ENCODE measurements at regions not wholly inside any gene's neighbourhood (a gene's known extent, or its start where the extent isn't known, plus 50 kb on each side); places are given as distances from the start of the nearest gene placed in this dataset.

- H3K27ac ChIP-seq = no peak overlapping the region
- H3F3A ChIP-seq (ENCODE audit: insufficient read depth) = no peaks in the 10 kb centered on the region
- no peak overlapping the region for H2AFZ ChIP-seq
- H3K9me3 ChIP-seq (ENCODE audit: low read depth) = no peaks in the 10 kb centered on the region
- in situ Hi-C loops (cut with MboI) = no loop called here
- H3K4me3 ChIP-seq = no peak overlapping the region
- H3K4me2 ChIP-seq (ENCODE audit: unreplicated experiment) = no peak overlapping the region
- TF ChIP-seq EZH2 (IDR thresholded peaks at IDR 0.05; ENCODE audit: insufficient read depth, poor library complexity, severe bottlenecking) (no peak), EZH2phosphoT487 (IDR thresholded peaks at IDR 0.05; ENCODE audit: insufficient read depth, low read depth) (no peak)
- H3K27me3 ChIP-seq (replicated peaks; ENCODE audit: insufficient read depth) = no peaks in the 10 kb centered on the region
- H4K20me1 ChIP-seq (ENCODE audit: insufficient read depth) = no peaks in the 10 kb centered on the region
- WGBS, 2 experiments (ENCODE audit: low coverage in 1 of 2, low lambda C conversion rate in 2 of 2, missing lambda C conversion rate in 2 of 2) = 0 to 7% methylated on average over 1 of the region's 1 CpG
- no peaks in the 10 kb centered on the region for H3K4me1 ChIP-seq (ENCODE audit: insufficient read depth)
- no peak overlapping the region for H3K9ac ChIP-seq
- no peaks in the 10 kb centered on the region for H3K9me2 ChIP-seq (ENCODE audit: insufficient read depth)
- no peaks in the 10 kb centered on the region for H3K79me2 ChIP-seq (ENCODE audit: insufficient read depth)
- no peak for DNase-seq
- no peaks in the 10 kb centered on the region for H3K36me3 ChIP-seq (ENCODE audit: low read depth)
Observed at GRCh38 chrY:12244146-12244545, 456.9 kb upstream of the USP9Y start.

GRCh38 chrY:12253756-12254155 is 447.3 kb upstream of the USP9Y start:
- Histone ChIP-seq H3K27me3 (replicated peaks; ENCODE audit: insufficient read depth) (no peaks in the 10 kb centered on the region), H3K9ac (no peak overlapping the region), H3K9me2 (ENCODE audit: insufficient read depth) (no peaks in the 10 kb centered on the region), H3K4me1 (ENCODE audit: insufficient read depth) (no peaks in the 10 kb centered on the region), H3F3A (ENCODE audit: insufficient read depth) (no peaks in the 10 kb centered on the region), H3K36me3 (ENCODE audit: low read depth) (no peaks in the 10 kb centered on the region), H3K4me2 (ENCODE audit: unreplicated experiment) (no peak overlapping the region), H4K20me1 (ENCODE audit: insufficient read depth) (no peaks in the 10 kb centered on the region), H2AFZ (no peak overlapping the region), H3K79me2 (ENCODE audit: insufficient read depth) (no peaks in the 10 kb centered on the region), H3K27ac (no peak overlapping the region), H3K9me3 (ENCODE audit: low read depth) (no peaks in the 10 kb centered on the region), H3K4me3 (no peak overlapping the region)
- TF ChIP-seq EZH2 (IDR thresholded peaks at IDR 0.05; ENCODE audit: insufficient read depth, poor library complexity, severe bottlenecking) (no peak), EZH2phosphoT487 (IDR thresholded peaks at IDR 0.05; ENCODE audit: insufficient read depth, low read depth) (no peak)
- in situ Hi-C loops (cut with MboI) = no loop called here
- WGBS, 2 experiments (ENCODE audit: low coverage in 1 of 2, low lambda C conversion rate in 2 of 2, missing lambda C conversion rate in 2 of 2) = 41 to 58% methylated on average over 11 of the region's 11 CpGs
- no peak for DNase-seq

GRCh38 chrY:12271162-12271561 is 429.9 kb upstream of the USP9Y start:
- H3K27ac ChIP-seq = no peak overlapping the region
- in situ Hi-C loops (cut with MboI) = no loop called here

GRCh38 chrY:12285608-12286007 is 415.4 kb upstream of the USP9Y start:
- Histone ChIP-seq H2AFZ (no peak overlapping the region), H3K4me2 (ENCODE audit: unreplicated experiment) (no peak overlapping the region), H3K27ac (no peak overlapping the region), H3K4me1 (ENCODE audit: insufficient read depth) (no peaks in the 10 kb centered on the region), H3K9ac (no peak overlapping the region), H4K20me1 (ENCODE audit: insufficient read depth) (no peaks in the 10 kb centered on the region), H3K9me2 (ENCODE audit: insufficient read depth) (no peaks in the 10 kb centered on the region), H3K9me3 (ENCODE audit: low read depth) (no peaks in the 10 kb centered on the region), H3F3A (ENCODE audit: insufficient read depth) (no peaks in the 10 kb centered on the region), H3K79me2 (ENCODE audit: insufficient read depth) (no peaks in the 10 kb centered on the region), H3K36me3 (ENCODE audit: low read depth) (no peaks in the 10 kb centered on the region), H3K27me3 (replicated peaks; ENCODE audit: insufficient read depth) (no peaks in the 10 kb centered on the region), H3K4me3 (no peak overlapping the region)
- 16 to 20% methylated on average over 3 to 5 of the region's 5 CpGs for WGBS, 2 experiments (ENCODE audit: low coverage in 1 of 2, low lambda C conversion rate in 2 of 2, missing lambda C conversion rate in 2 of 2)
- TF ChIP-seq EZH2 (IDR thresholded peaks at IDR 0.05; ENCODE audit: insufficient read depth, poor library complexity, severe bottlenecking) (no peak), EZH2phosphoT487 (IDR thresholded peaks at IDR 0.05; ENCODE audit: insufficient read depth, low read depth) (no peak)
- no peak for DNase-seq
- in situ Hi-C loops (cut with MboI) = no loop called here

More at GRCh38 chrY:12271162-12271561, 429.9 kb upstream of the USP9Y start:
- H3F3A ChIP-seq (ENCODE audit: insufficient read depth) = no peaks in the 10 kb centered on the region
- no peak overlapping the region for H2AFZ ChIP-seq
- no peaks in the 10 kb centered on the region for H4K20me1 ChIP-seq (ENCODE audit: insufficient read depth)
- H3K36me3 ChIP-seq (ENCODE audit: low read depth) = no peaks in the 10 kb centered on the region
- DNase-seq = no peak
- H3K4me3 ChIP-seq = no peak overlapping the region
- H3K4me1 ChIP-seq (ENCODE audit: insufficient read depth) = no peaks in the 10 kb centered on the region
- H3K9ac ChIP-seq = no peak overlapping the region
- H3K27me3 ChIP-seq (replicated peaks; ENCODE audit: insufficient read depth) = no peaks in the 10 kb centered on the region
- no peaks in the 10 kb centered on the region for H3K9me3 ChIP-seq (ENCODE audit: low read depth)
- no peaks in the 10 kb centered on the region for H3K9me2 ChIP-seq (ENCODE audit: insufficient read depth)
- H3K79me2 ChIP-seq (ENCODE audit: insufficient read depth) = no peaks in the 10 kb centered on the region
- TF ChIP-seq EZH2 (IDR thresholded peaks at IDR 0.05; ENCODE audit: insufficient read depth, poor library complexity, severe bottlenecking) (no peak), EZH2phosphoT487 (IDR thresholded peaks at IDR 0.05; ENCODE audit: insufficient read depth, low read depth) (no peak)
- WGBS, 2 experiments (ENCODE audit: low coverage in 1 of 2, low lambda C conversion rate in 2 of 2, missing lambda C conversion rate in 2 of 2) = 41 to 43% methylated on average over 3 to 4 of the region's 4 CpGs
- H3K4me2 ChIP-seq (ENCODE audit: unreplicated experiment) = no peak overlapping the region

GRCh38 chrY:12288919-12289318 is 412.1 kb upstream of the USP9Y start:
- in situ Hi-C loops (cut with MboI) = no loop called here
- Histone ChIP-seq H3K27me3 (replicated peaks; ENCODE audit: insufficient read depth) (no peaks in the 10 kb centered on the region), H3K79me2 (ENCODE audit: insufficient read depth) (no peaks in the 10 kb centered on the region), H3K9ac (no peak overlapping the region), H2AFZ (no peak overlapping the region), H3K4me1 (ENCODE audit: insufficient read depth) (no peaks in the 10 kb centered on the region), H3K4me2 (ENCODE audit: unreplicated experiment) (no peak overlapping the region), H3K4me3 (no peak overlapping the region), H3F3A (ENCODE audit: insufficient read depth) (no peaks in the 10 kb centered on the region), H3K36me3 (ENCODE audit: low read depth) (no peaks in the 10 kb centered on the region), H3K9me3 (ENCODE audit: low read depth) (no peaks in the 10 kb centered on the region), H3K9me2 (ENCODE audit: insufficient read depth) (no peaks in the 10 kb centered on the region), H3K27ac (no peak overlapping the region), H4K20me1 (ENCODE audit: insufficient read depth) (no peaks in the 10 kb centered on the region)
- 0 to 3% methylated on average over 2 to 3 of the region's 3 CpGs for WGBS, 2 experiments (ENCODE audit: low coverage in 1 of 2, low lambda C conversion rate in 2 of 2, missing lambda C conversion rate in 2 of 2)
- TF ChIP-seq EZH2phosphoT487 (IDR thresholded peaks at IDR 0.05; ENCODE audit: insufficient read depth, low read depth) (no peak), EZH2 (IDR thresholded peaks at IDR 0.05; ENCODE audit: insufficient read depth, poor library complexity, severe bottlenecking) (no peak)
- DNase-seq = no peak

All from GM23248 (cell line).